HG03066 (cell line): ENCODE measurements at regions not wholly inside any gene's neighbourhood (a gene's known extent, or its start where the extent isn't known, plus 50 kb on each side); places are given as distances from the start of the nearest gene placed in this dataset.

Source experiments
- ATAC-seq: cut with Tn5 transposase; IDR thresholded peaks from one replicate; pipeline ENCODE4 v1.9.1; 2021; ENCODE audit warnings: low read depth; ENCODE audit not compliant: unreplicated experiment

DNA sequence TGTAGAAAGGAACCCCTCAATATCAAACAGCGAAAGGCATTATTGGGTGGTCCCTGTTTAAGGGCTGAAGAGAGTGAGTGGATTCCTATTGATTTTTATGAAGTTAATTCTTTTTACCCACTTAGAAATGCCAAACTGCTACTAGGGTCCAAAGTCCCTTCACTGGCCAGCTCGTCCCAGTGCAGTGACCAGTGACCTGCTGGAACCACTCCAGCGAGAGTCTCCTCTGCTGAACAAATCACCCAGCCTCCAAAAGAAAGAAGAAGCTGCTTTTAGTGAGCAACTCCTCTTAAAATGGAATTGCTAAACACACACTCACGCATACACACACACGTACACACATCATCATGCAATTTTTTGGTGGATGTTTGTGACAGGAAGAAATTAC, 198.2 kb upstream of the PLEKHG7 start:
- no peak for ATAC-seq

DNA sequence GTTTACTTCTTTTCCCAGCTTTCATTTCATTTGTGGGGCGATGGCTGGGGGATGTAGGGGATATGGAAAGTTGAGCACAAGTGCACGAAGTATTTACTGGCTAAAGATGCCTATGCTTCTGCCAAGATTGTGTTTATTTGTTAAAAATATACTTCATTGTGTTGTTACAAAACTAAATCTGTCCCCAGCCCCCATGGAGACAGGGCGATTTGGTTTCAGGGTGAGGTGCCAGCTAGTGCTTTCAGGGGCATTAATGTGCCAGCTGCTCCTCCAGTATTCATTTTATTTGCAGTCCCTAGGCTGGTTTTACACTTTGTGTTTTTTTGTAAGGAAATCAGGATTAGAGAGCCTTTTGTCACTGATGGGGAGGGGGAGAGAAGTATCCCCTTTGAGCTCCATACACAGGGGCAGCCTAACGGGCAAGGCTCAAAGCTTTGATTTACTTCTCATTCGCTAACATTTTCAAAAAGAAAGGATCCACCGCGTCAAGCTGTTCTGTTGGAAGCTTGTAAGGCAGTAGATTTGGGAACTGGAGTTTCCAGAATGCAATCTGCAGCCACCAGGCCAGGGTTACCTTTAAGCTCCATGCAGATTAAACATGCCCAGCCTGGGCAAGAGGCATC, 198.7 kb upstream of the PLEKHG7 start:
- ATAC-seq, result no peak

DNA sequence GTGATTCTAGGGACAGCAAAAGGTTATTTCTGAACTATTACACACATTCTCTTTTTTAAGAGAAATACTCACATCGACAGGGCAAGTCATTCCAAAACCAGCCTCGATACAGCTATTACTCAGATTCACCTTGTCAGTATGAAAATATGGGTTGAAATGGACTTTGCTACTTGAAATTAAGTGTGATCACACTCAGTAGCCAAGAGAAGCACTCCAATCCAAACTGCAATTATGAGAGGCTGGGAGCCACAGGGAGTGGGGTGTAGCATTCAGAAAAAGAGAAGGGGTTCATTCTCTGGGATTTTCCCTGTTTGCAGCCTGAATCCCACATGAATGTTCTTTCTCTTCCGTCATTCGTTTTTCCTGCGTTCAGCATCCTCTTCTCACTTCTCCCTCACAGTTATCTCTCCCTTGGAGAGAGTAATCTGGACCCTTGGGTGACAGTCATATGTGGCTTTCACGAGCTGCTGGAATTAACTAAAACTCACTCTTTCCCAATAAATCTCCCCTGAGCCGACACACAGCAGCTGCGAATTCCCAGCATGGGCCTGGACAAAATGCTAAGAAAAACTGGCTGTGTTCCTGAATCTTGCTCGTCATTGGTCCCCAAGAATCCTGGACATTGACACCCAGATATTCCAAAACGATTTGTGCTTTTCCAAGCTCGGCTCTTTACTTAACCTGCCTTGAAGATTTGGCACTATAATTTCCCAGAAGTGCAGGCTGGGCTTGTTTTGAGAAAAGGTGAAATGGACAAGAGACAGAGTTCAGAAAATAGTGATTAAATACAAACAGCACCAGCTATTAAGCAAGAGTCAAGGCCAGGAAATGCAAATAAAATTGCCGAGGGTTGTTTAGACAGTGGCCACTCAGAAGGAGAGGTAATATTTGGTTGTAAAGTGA, 199.5 kb upstream of the PLEKHG7 start:
- peak; percentile 55 for ATAC-seq

DNA sequence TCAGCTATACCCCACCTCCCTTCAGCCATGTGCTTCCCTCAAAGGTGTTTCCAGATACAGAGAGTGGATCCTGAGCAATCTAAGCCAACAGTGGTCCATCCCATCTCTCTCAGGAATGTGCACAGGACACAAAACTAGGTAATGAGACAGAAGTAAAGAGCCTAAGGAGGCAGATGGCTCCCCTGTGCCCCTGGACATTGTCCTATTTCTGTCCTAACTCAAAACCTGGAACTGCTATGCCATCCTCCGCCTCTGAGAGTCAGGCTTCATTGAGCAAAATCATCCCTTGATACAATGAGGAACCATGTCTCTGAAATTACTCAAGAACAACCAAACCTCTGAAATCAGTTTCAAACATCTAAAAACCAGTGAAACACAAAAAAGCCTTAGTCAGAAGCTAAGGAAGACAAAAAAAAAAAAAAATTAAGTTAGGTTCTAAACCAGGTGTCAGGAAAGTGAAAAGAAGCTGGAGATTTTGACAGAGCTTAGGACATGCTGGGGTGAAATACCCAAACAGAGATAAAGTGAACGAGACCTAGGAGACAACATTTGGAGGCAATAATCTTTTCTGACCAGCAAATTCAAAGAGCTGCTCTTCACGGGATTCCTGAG, 200.3 kb upstream of the PLEKHG7 start:
- peak; percentile 57 for ATAC-seq

DNA sequence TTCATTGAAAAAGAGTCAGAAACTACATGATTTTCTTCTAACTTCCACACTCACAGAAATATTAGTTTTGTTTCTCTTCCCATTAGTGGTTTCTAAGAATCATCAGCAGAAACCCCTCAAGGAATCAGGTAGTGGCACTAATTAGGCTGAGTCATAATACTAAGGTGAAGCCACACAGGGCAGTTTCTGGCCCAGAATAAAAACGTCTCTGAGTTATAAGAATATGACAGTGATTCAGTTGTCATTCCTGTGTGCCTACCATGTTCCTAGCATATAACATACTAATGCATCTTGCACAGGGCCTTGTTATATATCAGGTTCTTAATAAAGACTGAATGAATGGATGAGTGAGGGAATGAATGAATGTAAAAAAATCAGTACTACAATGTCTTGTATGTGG, 206.0 kb upstream of the PLEKHG7 start:
- ATAC-seq, result peak; percentile 56

DNA sequence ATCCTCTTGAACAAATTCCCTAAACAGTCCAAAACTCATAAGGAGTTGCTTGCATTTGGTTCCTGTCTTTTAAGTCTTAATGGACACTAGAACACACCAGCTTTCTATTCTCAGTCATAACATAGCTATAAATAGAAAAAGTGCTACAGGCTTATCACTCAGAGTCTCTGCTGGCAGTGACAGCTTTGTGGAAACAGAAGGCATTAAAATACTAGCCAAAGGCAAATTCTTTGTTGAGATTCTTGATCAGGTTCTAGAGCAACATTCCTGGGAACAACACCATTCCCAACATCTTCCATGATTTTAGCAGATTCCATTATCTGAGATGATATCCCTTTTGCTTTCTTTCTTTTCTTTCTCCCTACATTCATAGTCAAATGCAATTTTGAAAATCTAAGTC, 207.7 kb upstream of the PLEKHG7 start:
- no peak for ATAC-seq

DNA sequence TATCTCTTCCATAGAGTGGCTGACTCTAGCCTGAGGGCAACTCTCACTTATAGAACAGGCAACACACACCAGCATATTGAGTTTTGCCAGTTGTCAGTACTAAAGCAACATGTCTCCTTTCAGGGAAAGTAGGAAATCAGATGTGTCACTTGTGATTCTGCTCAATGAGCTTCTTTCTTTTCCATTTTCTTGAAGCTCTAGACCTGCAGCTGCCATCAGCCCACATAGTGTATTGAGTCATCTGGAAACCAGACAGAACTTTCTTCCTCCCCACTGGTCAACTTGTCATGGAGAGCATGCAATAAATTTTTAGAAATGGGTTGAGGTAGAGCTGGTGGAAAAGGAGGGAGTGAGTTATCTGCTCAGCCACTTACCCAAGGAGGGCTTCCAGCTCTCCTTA, 209.0 kb upstream of the PLEKHG7 start:
- ATAC-seq, result peak; percentile 65

DNA sequence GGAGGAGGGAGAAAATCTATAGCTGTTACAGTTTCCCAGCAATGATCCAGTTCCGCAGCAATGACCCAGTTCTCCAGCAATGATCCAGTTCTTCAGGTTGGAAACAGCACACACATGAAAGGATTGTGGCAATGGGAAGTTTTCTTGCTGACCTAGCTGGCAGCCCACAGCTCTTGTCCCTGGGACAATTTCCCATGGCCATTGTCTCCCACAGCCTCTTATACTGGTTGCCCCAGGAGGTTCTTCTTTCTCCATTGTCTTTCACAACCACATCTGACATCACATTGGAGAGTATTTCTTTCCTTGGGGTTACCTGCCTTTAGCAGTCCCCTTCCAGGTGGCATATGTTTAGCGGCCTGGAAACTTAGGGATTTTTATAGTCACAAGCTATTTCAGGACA, 209.8 kb upstream of the PLEKHG7 start:
- no peak for ATAC-seq

DNA sequence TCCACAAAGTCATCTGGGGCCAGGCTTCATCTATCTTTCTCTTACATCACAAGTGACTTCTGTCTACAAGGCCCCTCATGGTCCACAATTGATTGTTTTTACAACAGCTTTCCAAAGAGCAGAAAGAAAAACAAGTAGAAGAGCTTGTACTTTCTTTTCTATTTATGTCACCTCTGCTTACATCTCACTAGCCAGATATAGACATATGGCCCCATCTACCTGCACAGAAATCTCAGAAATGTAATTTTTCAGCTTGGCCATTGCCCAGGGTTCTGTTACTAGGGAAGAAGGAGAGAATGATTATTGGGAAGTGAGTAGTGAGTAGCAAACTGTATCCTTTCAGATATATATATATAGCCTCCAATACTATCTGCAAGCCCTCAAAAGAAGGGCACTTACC, 210.5 kb upstream of the PLEKHG7 start:
- ATAC-seq, result no peak

DNA sequence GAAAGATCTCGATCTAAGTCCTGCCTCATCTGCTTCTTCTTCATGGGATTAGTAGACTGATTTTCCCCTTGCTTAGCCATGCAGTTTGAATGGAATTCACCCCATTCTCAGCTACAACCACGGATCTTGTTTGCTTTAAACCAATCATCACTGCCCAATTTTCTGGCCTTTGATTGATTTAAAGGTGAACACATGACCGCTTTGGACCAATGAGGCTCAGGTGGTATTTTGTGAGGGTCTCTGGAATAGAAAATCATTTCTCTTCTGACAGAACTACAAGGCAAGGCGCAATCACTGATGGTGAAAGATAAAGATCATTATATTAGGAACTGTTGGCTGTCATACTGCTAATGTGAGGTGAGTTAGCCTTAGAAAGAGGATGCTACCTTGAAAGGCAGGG, 213.0 kb upstream of the PLEKHG7 start:
- no peak for ATAC-seq

DNA sequence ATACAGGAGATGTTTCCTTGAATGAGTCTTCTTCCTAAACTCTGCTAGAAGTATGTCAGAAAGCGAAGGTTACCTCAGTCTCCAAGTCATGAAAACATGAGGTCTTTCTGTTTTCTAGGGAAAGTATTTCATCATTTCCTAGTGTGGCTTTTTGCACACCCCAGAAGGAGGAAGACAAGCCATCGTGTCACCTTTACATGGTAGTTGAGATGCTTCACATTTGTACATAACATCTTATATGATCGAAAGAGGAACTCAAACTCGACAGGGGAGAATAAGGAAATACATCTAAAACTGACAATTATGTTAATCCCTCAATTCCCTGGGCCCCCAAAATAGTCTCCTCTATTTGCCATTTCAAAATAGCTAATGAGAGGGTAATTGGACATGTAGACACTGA, 214.1 kb upstream of the PLEKHG7 start:
- no peak for ATAC-seq

DNA sequence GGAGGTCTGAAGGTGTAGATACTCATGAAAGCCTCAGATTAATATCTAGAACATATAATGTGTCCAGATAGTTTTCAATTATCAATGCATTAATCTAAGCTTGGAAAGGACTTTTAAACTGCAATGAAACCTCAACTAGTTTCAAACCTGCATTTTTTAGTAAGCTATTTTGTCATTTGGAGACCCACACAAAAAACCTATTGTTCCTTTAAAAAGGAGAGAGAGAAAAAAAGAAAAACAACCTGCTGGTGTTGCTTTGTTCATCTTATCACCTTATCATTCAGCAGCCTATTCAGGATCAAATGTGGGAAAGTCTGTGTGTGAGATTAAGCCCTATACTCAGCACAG, 215.7 kb upstream of the PLEKHG7 start:
- ATAC-seq, result no peak

DNA sequence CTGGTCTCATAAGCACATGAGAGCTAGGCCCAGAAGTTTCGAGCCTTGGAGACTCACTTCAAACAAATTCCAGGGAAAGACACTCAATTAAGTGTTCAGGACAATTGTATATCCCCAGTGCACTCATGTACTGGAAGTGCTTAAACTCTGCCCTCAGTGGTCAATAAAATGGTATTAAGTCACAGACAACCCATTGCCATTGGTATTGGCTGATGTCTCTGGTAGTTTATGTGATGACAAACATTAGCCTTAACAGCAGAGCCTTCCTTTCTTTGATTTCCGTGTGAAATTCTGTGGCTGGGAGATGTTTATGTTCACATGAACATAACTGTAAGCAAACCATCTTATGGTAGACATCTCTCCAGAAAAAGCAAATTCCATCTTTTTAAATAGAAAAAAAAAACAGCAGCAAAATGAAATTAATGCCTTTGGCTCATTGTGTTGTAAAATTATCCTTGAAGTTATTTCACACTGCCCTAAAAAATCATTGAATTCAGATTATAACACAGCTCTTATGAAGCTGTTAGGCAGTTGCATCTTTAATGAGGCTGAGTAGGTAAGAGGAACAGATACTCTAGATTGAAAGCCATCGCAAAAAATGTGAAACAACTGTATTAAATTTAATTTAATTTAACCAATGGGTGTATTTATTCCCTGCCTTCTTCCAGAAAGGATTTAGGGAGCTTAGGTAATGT, 216.2 kb upstream of the PLEKHG7 start:
- no peak for ATAC-seq

DNA sequence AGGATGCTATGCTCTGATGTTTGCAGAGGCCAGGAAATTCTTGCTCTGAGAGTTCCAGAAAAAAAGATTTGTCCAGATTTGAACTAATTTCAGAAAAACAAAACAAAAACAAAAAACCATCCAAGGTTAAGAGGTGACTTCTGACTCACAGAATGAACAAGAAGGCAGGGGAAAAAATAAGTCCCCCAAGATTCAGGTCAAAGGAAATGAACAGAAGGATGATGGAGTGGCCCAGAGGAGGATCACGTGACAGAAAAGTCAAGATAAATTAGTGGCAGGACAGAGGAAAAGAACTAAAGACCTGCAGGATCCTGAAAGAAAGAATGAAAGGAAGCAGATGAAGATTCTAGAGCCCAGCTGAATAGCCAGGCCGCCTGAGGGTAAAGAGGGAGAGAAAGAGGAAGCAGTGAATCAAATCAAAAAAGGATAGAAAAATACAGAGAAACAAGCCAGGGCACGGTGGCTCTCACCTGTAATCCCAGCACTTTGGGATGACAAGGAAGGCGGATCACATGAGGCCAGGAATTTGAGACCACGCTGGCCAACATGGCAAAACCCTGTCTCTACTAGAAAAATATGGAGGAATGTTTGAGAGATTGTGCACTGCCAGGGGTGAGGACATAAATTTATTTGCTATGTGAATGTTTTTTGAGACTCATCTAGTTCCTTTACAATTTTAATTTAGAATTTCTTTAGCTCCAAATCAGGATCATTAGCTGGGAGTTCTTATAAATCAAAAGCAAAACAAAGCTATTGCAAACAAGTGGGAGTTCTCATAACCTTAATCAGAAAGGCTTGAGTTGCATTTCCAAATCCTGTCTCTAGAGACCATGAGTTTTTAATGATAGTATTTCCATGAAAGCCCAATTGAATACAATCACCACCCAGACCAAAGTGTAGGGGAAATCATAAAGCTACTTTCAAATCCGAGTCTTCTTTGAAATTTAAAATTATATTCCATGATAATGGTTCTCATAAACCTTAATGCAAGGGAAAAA, 217.1 kb upstream of the PLEKHG7 start:
- ATAC-seq, result no peak

DNA sequence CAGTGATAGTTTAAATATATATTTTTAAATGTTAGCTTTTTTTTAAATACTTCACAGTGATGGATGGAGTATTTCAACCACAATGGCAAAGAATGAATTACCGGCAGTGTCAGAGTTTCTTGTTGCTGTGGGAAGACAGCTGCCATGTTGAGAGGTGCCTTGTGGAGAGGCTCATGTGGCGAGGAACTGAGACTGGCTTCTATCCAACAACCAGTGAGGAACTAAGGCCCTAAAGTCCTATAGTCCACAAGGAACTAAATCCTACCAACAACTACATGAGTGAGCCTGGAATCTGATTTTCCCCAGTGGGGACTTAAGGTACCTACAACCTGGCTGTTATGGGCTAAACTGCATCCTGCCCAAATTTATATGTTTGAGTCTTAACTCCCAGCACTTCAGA, 220.2 kb upstream of the PLEKHG7 start:
- ATAC-seq, result no peak

DNA sequence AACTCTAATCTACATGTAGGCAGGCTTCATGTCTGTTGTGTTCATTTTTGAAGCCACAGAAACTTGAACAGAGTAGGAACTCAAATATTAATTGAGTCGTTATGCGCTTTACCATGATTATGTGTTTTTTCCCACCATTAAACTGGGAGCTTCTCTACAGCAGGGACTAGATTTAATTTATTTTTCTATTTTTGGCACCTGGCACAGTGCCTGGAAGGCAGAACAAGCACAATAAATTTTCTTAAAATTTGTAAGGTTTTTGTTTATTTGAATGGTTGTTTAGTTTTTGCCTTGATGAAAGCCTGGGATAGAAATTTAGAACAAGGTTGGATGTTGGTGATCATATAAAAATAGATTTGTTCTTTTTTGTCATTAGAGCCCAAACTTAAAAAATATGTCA, 221.7 kb upstream of the PLEKHG7 start:
- ATAC-seq, result no peak

DNA sequence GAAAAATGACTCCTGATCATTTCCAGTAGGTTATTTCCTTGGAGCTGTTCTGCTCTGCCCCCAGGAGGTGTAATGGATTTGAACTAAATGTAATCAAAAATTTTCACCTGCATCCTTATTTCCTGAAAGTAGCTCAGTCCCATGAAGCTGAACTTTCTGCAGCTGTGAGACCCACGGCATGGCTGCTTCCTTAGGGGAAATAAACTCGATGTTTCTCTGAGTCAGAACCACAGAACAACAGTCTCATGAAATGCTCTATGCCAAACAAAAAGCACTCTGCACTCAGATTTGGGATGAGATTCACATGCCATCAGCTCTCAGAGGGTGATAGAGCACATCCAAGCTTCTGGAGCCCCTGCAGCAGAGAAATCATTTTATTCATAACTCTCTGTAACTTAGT, 224.1 kb upstream of the PLEKHG7 start:
- no peak for ATAC-seq

DNA sequence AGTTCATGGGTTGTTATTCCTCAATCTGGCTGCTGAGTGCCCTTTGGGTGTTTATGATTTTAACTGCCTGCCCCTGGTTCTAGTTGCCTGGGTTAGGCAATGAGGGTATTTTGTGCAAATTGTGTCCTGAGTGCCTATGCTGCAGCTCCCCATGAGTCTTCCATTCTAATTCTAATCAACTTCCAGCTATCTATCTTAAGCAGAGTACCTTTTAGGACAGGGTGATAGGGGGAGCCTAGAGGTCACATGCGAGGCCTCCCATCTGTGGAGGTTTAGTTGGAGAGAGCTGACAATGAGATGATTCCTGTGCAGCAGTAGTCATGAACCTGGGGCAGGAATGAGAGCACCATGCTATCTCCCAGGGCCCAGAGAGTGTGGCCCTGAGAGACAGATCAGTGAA, 225.9 kb upstream of the PLEKHG7 start:
- no peak for ATAC-seq

DNA sequence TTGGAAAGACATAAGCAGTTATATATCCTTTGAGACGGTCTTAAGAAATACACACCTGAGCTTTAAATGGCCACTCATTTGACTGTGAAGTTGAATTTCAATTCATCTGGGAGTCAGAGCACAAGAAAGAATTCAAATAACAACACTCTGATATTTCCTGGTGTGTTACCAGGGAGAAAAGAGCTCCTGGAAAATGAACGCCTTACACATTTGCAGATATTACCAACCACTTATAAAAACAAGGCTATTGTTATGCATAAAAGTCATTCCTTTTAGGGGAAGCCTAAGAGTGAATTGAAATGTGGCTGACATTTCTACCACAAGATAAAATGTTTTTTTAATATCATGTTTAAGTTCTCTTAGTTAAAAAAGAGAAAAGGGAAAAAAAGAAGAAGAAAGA, 229.2 kb upstream of the PLEKHG7 start:
- no peak for ATAC-seq

DNA sequence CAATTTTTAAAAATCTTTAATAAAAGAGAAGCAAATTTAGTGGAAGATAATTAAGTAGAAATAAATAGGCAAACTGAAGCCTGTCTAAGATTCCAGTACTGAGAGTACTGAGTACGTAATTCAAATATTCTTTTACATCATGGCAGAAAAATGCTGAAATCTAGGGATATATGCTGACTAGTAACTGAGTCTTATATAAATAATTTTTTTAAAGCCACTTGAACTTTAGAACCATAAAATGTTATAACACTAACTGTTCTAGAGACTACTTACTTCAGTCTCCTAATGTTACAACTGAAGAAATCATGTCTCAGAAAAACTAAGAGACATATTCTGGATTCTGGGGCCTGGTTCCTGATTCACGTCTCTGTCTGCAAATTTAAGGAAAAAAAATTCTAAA, 230.6 kb upstream of the PLEKHG7 start:
- no peak for ATAC-seq
